H1 (cell line): ENCODE measurements at regions not wholly inside any gene's neighbourhood (a gene's known extent, or its start where the extent isn't known, plus 50 kb on each side); places are given as distances from the start of the nearest gene placed in this dataset.

Experiments
- CTCF ChIA-PET: fragments of 300-600 bp; sonication (Branson Sonifier 250); formaldehyde crosslinking; loops from one replicate; lab custom pipeline; 2021; ENCODE audit not compliant: partially characterized antibody; lab: Charles Lee
- POLR2A ChIA-PET: fragments of 300-600 bp; sonication (Branson Sonifier 250); formaldehyde crosslinking; loops from one replicate; lab custom pipeline; 2021; ENCODE audit warnings: inconsistent platforms; ENCODE audit not compliant: partially characterized antibody; lab: Charles Lee
- DNase-seq, 2 experiments: peaks; one replicate each; pipeline versions ENCODE4 v3.0.0 to v3.0.0-alpha.2; 2010 to 2022; ENCODE audit warnings: low spot score in 2 of 2, low read depth in 1 of 2, mixed read lengths in 1 of 2
- FAIRE-seq: peaks from 2 replicates; lab custom pipeline; 2011; peaks lifted over from hg19 to GRCh38; lab: Jason Lieb, UNC
- H2AFZ ChIP-seq: 2 replicates; pipeline ENCODE4 v1.8.1; 2012; ENCODE audit warnings: low read length, inconsistent platforms
- H2AK5ac ChIP-seq: 2 replicates; pipeline ENCODE4 v1.6.1; 2013; ENCODE audit warnings: low read depth, low read length
- H2BK120ac ChIP-seq: replicated peaks from 2 replicates; pipeline ENCODE3; 2013; ENCODE audit warnings: low read depth, low read length, inconsistent platforms
- H2BK12ac ChIP-seq: 2 replicates; pipeline ENCODE4 v1.6.1; 2013; ENCODE audit warnings: low read depth, low read length
- H2BK15ac ChIP-seq: 2 replicates; pipeline ENCODE4 v1.6.1; 2013; ENCODE audit warnings: low read length
- H2BK20ac ChIP-seq: 2 replicates; pipeline ENCODE4 v1.6.1; 2013; ENCODE audit warnings: low read length
- H2BK5ac ChIP-seq: 2 replicates; pipeline ENCODE4 v1.6.1; 2013; ENCODE audit warnings: low read depth, low read length
- H3K14ac ChIP-seq: 2 replicates; pipeline ENCODE4 v1.6.1; 2013; ENCODE audit warnings: inconsistent platforms; ENCODE audit not compliant: insufficient read length
- H3K18ac ChIP-seq: 2 replicates; pipeline ENCODE4 v1.6.1; 2013; ENCODE audit warnings: low read length; ENCODE audit errors: extremely low read depth
- H3K23ac ChIP-seq: 2 replicates; pipeline ENCODE4 v1.6.1; 2013; ENCODE audit warnings: inconsistent platforms; ENCODE audit not compliant: insufficient read length
- H3K23me2 ChIP-seq: 2 replicates; pipeline ENCODE4 v1.6.1; 2013; ENCODE audit warnings: low read depth, low read length
- H3K27ac ChIP-seq: 2 replicates; pipeline ENCODE4 v1.6.1; 2011; ENCODE audit warnings: low read depth, low read length, inconsistent platforms
- H3K27me3 ChIP-seq, 4 experiments: replicated peaks in 1 of 4; 1 replicate in 1 of 4; 2 replicates in 3 of 4; pipeline versions ENCODE4 v1.6.1 to v1.8.1; 2011 to 2013; ENCODE audit warnings: low read length in 3 of 4, mild to moderate bottlenecking in 3 of 4, inconsistent platforms in 2 of 4, mixed read lengths in 2 of 4, moderate library complexity in 1 of 4; ENCODE audit not compliant: control insufficient read depth in 3 of 4, insufficient read depth in 3 of 4; ENCODE audit errors: extremely low read depth in 1 of 4
- H3K36me3 ChIP-seq, 4 experiments: 2 replicates each; pipeline versions ENCODE4 v1.6.1 to v1.8.1; 2011 to 2013; ENCODE audit warnings: mild to moderate bottlenecking in 4 of 4, low read length in 3 of 4, moderate library complexity in 2 of 4, control low read depth in 1 of 4, inconsistent platforms in 1 of 4; ENCODE audit not compliant: insufficient read depth in 4 of 4, control insufficient read depth in 2 of 4
- H3K4ac ChIP-seq: replicated peaks from 2 replicates; pipeline ENCODE3; 2013; ENCODE audit warnings: low read length, low read depth, mixed read lengths, inconsistent platforms; ENCODE audit not compliant: insufficient read length
- H3K4me1 ChIP-seq, 4 experiments: replicated peaks in 1 of 4; 1 replicate in 1 of 4; 2 replicates in 3 of 4; pipeline versions ENCODE4 v1.6.1 to v1.8.1; 2011 to 2013; ENCODE audit warnings: low read length in 3 of 4, inconsistent platforms in 2 of 4, mixed read lengths in 1 of 4; ENCODE audit not compliant: insufficient read depth in 4 of 4, control insufficient read depth in 3 of 4
- H3K4me2 ChIP-seq, 2 experiments: 2 replicates each; pipeline versions ENCODE4 v1.6.1 to v1.8.1; 2011 to 2013; ENCODE audit warnings: low read depth in 2 of 2, low read length in 2 of 2, control low read depth in 1 of 2, inconsistent platforms in 1 of 2, mild to moderate bottlenecking in 1 of 2; ENCODE audit not compliant: insufficient read depth in 1 of 2
- H3K4me3 ChIP-seq, 4 experiments: fragments of 200-600, 300-600 bp in 1 of 4; sonication (generic), shearing (Covaris generic), sonication (Bioruptor Twin) in 1 of 4; 2 replicates each; pipeline versions ENCODE4 v1.5.1 to v1.8.1; 2011 to 2016; ENCODE audit warnings: low read length in 4 of 4, low read depth in 3 of 4, control low read depth in 2 of 4, inconsistent platforms in 2 of 4, mild to moderate bottlenecking in 2 of 4, mixed read lengths in 1 of 4, moderate library complexity in 1 of 4; ENCODE audit not compliant: insufficient read depth in 2 of 4; ENCODE audit errors: extremely low read depth in 1 of 4
- H3K56ac ChIP-seq: replicated peaks from 2 replicates; pipeline ENCODE3; 2013; ENCODE audit warnings: low read depth, mild to moderate bottlenecking, mixed read lengths, low read length, inconsistent platforms; ENCODE audit not compliant: insufficient read length
- H3K79me1 ChIP-seq: 2 replicates; pipeline ENCODE4 v1.6.1; 2013; ENCODE audit warnings: low read depth, low read length, control low read depth
- H3K79me2 ChIP-seq, 2 experiments: 2 replicates each; pipeline versions ENCODE4 v1.6.1 to v1.8.1; 2012 to 2013; ENCODE audit warnings: low read length in 2 of 2, mild to moderate bottlenecking in 2 of 2, inconsistent platforms in 1 of 2; ENCODE audit not compliant: insufficient read depth in 2 of 2, control insufficient read depth in 1 of 2
- H3K9ac ChIP-seq, 4 experiments: replicated peaks in 1 of 4; 1 replicate in 1 of 4; 2 replicates in 3 of 4; pipeline versions ENCODE4 v1.6.1 to v1.8.1; 2011 to 2013; ENCODE audit warnings: low read depth in 3 of 4, low read length in 3 of 4, control low read depth in 2 of 4, mild to moderate bottlenecking in 2 of 4, moderate library complexity in 2 of 4, inconsistent platforms in 1 of 4; ENCODE audit errors: extremely low read depth in 1 of 4
- H3K9me3 ChIP-seq, 2 experiments: 2 replicates each; pipeline versions ENCODE4 v1.6.1 to v1.8.1; 2012 to 2013; ENCODE audit warnings: mild to moderate bottlenecking in 2 of 2, moderate library complexity in 2 of 2, control low read depth in 1 of 2, inconsistent platforms in 1 of 2, low read depth in 1 of 2, low read length in 1 of 2, mixed read lengths in 1 of 2; ENCODE audit not compliant: insufficient read depth in 2 of 2
- H4K20me1 ChIP-seq, 2 experiments: replicated peaks in 1 of 2; 2 replicates each; pipeline versions ENCODE3 to v1.8.1; 2011 to 2013; ENCODE audit warnings: inconsistent platforms in 2 of 2, low read length in 2 of 2, mild to moderate bottlenecking in 1 of 2; ENCODE audit not compliant: insufficient read depth in 2 of 2, control insufficient read depth in 1 of 2
- H4K5ac ChIP-seq: 2 replicates; pipeline ENCODE4 v1.6.1; 2013; ENCODE audit warnings: low read length, low read depth, mixed read lengths, inconsistent platforms; ENCODE audit not compliant: insufficient read length
- H4K8ac ChIP-seq: 2 replicates; pipeline ENCODE4 v1.8.0; 2013; ENCODE audit warnings: mild to moderate bottlenecking, moderate library complexity, low read length, inconsistent platforms; ENCODE audit not compliant: insufficient read depth; ENCODE audit errors: extremely low read depth
- H4K91ac ChIP-seq: replicated peaks from 2 replicates; pipeline ENCODE3; 2013; ENCODE audit warnings: low read length, mixed read lengths, inconsistent platforms; ENCODE audit not compliant: insufficient read length
- CREB1 ChIP-seq: IDR thresholded peaks from 2 replicates; pipeline ENCODE4 v1.6.1; 2012; ENCODE audit warnings: inconsistent platforms
- CTBP2 ChIP-seq: IDR thresholded peaks from 2 replicates; pipeline ENCODE4 v1.7.0; 2011; ENCODE audit warnings: borderline replicate concordance, mild to moderate bottlenecking, moderate library complexity, mixed read lengths, low read length; ENCODE audit not compliant: insufficient read depth, insufficient read length
- GTF2F1 ChIP-seq: IDR thresholded peaks from 2 replicates; pipeline ENCODE4 v1.6.1; 2012; ENCODE audit warnings: low read depth, low read length, improper control_type of control experiment, borderline replicate concordance
- JUND ChIP-seq: IDR thresholded peaks from 2 replicates; pipeline ENCODE4 v1.6.1; 2011; ENCODE audit warnings: mild to moderate bottlenecking, improper control_type of control experiment, low read length
- POLR2AphosphoS5 ChIP-seq: IDR thresholded peaks from 2 replicates; pipeline ENCODE4 v1.6.1; 2011; ENCODE audit warnings: low read depth, low read length
- SIX5 ChIP-seq: IDR thresholded peaks from 2 replicates; pipeline ENCODE4 v1.6.1; 2011; ENCODE audit warnings: mild to moderate bottlenecking, low read depth, low read length
- TAF1 ChIP-seq: IDR thresholded peaks from 2 replicates; pipeline ENCODE4 v1.6.1; 2011; ENCODE audit warnings: mild to moderate bottlenecking, low read depth, low read length
- TF ChIP-seq, protein P1 (sequence below): IDR thresholded peaks from 2 replicates; pipeline ENCODE4 v1.6.1; 2011; ENCODE audit warnings: low read length, improper control_type of control experiment
- TF ChIP-seq, protein P2 (sequence below): IDR thresholded peaks from 2 replicates; pipeline ENCODE4 v1.6.1; 2011; ENCODE audit warnings: low read depth, mild to moderate bottlenecking, low read length; ENCODE audit not compliant: insufficient read depth
- TF ChIP-seq, protein P3 (sequence below): IDR thresholded peaks from 2 replicates; pipeline ENCODE4 v1.6.1; 2012; ENCODE audit warnings: low read length, inconsistent platforms

DNA sequence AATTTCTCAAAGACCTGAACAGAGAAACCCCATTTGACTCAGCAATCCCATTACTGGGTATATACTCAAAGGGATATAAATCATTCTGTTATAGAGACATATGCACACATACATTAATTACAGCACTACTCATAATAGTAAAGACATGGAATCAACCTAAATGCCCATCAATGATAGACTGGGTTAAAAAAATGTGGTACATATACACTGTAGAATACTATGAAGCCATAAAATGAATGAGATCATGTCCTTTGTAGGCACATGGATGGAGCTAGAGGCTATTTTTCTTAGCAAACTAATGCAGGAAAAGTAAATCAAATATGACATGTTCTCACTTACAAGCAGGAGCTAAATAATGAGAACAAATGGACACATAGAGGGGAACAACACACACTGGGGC is 303.8 kb downstream of the BTG1 start:
- H3K14ac ChIP-seq, result no peak overlapping the region
- no peak overlapping the region for H3K23ac ChIP-seq
- no peak overlapping the region for H3K27ac ChIP-seq
- H3K27me3 ChIP-seq, result no peaks in the 10 kb centered on the region
- H2BK120ac ChIP-seq, result no peak overlapping the region
- H2AFZ ChIP-seq, result no peak overlapping the region
- FAIRE-seq (no peak), DNase-seq (no peak)
- H3K36me3 ChIP-seq, result no peaks in the 10 kb centered on the region
- H3K9me3 ChIP-seq, result no peaks in the 10 kb centered on the region
- no peaks in the 10 kb centered on the region for H4K20me1 ChIP-seq
- ChIA-PET POLR2A (no interaction called here), CTCF (interaction anchor here (0.6 to 1.6 kb wide), 2 partner anchors 13 to 114 kb away, joined by 3 to 4 read pairs; no protein-coding TSS in a partner anchor)
- no peak overlapping the region for H4K8ac ChIP-seq
- H3K23me2 ChIP-seq, result no peaks in the 10 kb centered on the region
- no peak overlapping the region for H2BK5ac ChIP-seq
- no peak overlapping the region for H4K91ac ChIP-seq
- H3K9ac ChIP-seq, result no peak overlapping the region
- H2BK20ac ChIP-seq, result no peak overlapping the region
- no peak overlapping the region for H2BK15ac ChIP-seq
- H2AK5ac ChIP-seq, result no peak overlapping the region
- no peak overlapping the region for H3K4ac ChIP-seq
- H3K56ac ChIP-seq, result no peak overlapping the region
- no peaks in the 10 kb centered on the region for H3K4me1 ChIP-seq
- no peak overlapping the region for H3K4me2 ChIP-seq
- no peak overlapping the region for H3K4me3 ChIP-seq
- no peak for TF ChIP-seq TAF1
- TF ChIP-seq POLR2AphosphoS5, result no peak
- TF ChIP-seq, protein P1, sequence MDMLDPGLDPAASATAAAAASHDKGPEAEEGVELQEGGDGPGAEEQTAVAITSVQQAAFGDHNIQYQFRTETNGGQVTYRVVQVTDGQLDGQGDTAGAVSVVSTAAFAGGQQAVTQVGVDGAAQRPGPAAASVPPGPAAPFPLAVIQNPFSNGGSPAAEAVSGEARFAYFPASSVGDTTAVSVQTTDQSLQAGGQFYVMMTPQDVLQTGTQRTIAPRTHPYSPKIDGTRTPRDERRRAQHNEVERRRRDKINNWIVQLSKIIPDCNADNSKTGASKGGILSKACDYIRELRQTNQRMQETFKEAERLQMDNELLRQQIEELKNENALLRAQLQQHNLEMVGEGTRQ, result no peak
- TF ChIP-seq JUND, result no peak
- TF ChIP-seq CREB1, result no peak
- TF ChIP-seq, protein P2, sequence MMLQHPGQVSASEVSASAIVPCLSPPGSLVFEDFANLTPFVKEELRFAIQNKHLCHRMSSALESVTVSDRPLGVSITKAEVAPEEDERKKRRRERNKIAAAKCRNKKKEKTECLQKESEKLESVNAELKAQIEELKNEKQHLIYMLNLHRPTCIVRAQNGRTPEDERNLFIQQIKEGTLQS, result no peak
- TF ChIP-seq SIX5, result no peak
- no peak for TF ChIP-seq CTBP2
- TF ChIP-seq GTF2F1, result no peak
- TF ChIP-seq, protein P3, sequence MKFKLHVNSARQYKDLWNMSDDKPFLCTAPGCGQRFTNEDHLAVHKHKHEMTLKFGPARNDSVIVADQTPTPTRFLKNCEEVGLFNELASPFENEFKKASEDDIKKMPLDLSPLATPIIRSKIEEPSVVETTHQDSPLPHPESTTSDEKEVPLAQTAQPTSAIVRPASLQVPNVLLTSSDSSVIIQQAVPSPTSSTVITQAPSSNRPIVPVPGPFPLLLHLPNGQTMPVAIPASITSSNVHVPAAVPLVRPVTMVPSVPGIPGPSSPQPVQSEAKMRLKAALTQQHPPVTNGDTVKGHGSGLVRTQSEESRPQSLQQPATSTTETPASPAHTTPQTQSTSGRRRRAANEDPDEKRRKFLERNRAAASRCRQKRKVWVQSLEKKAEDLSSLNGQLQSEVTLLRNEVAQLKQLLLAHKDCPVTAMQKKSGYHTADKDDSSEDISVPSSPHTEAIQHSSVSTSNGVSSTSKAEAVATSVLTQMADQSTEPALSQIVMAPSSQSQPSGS, result no peak
- no peak overlapping the region for H2BK12ac ChIP-seq
- H4K5ac ChIP-seq, result no peak overlapping the region
- H3K79me1 ChIP-seq, result no peaks in the 10 kb centered on the region
- H3K18ac ChIP-seq, result no peak overlapping the region
- no peaks in the 10 kb centered on the region for H3K79me2 ChIP-seq
